ENCODE measurements at regions not wholly inside any gene's neighbourhood (a gene's known extent, or its start where the extent isn't known, plus 50 kb on each side); places are given as distances from the start of the nearest gene placed in this dataset.
"Not testable (repeated sequence)": the region's sequence is repeated elsewhere in the genome, so short reads cannot be mapped to it uniquely, and the experiment has no call there.

GRCh38 chr4:188663369-188663768 lies 524.1 kb downstream of the TRIML1 start:
- Histone ChIP-seq H3K4me3 (no peak overlapping the region), H3K4me1 (no peaks in the 10 kb centered on the region), H3K27me3 (no peaks in the 10 kb centered on the region), H3K27ac (no peak overlapping the region), H3K36me3 (no peaks in the 10 kb centered on the region), H3K9me3 (no peaks in the 10 kb centered on the region)
- TF ChIP-seq, protein P1, sequence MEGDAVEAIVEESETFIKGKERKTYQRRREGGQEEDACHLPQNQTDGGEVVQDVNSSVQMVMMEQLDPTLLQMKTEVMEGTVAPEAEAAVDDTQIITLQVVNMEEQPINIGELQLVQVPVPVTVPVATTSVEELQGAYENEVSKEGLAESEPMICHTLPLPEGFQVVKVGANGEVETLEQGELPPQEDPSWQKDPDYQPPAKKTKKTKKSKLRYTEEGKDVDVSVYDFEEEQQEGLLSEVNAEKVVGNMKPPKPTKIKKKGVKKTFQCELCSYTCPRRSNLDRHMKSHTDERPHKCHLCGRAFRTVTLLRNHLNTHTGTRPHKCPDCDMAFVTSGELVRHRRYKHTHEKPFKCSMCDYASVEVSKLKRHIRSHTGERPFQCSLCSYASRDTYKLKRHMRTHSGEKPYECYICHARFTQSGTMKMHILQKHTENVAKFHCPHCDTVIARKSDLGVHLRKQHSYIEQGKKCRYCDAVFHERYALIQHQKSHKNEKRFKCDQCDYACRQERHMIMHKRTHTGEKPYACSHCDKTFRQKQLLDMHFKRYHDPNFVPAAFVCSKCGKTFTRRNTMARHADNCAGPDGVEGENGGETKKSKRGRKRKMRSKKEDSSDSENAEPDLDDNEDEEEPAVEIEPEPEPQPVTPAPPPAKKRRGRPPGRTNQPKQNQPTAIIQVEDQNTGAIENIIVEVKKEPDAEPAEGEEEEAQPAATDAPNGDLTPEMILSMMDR (IDR thresholded peaks at IDR 0.05) = no peak
- no peak for TF ChIP-seq POLR2A (IDR thresholded peaks at IDR 0.05)
- DNase-seq = no peak
- intact Hi-C loops (cut with DNase I; ENCODE audit: low total_unique reads) = no loop called here

DNA sequence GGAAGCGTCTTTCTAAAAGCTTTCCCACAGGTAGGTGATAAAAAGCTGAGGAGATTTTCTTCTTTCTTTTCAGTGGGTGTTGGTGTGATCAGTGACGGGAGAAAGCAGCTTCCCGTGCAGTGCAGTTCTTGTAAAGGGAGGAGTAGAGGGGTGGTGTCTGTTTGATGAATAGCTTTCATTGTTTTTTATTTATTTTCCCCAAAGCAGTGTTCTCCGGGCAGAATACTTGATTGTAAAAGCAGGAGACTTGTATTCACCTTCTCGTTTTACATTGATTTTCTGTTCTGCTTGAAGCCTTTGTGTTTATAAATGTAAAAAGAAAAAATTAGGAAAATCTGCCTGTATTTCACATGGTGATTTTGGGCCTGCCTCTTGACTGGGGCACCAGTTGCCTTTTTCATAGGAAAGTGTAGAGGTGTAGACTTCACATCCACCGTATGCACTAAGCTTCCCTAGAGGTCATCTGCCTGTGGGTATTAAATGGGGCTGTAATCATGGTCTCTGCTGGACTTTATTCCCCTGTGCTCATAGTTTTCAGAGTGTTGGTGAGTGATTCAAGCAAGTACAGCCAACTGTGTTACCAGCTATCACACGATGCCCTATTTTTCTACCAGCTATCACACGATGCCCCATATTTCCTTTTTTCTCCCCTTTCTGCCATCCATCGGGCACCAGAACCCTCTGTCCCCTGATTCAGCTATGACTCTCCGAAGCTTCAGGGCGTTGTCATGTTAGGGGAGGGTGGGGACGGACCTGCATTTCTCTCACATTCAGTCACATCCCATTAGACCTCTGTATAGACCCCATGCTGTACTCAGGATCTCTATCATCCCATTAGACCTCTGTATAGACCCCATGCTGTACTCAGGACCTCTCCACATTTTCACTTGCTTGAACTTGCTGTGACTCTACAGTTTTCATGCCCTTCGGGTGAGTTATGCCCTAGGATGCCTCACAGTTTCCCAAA lies 526.5 kb downstream of the TRIML1 start:
- intact Hi-C loops (cut with DNase I; ENCODE audit: low total_unique reads) = no loop called here
- no peak overlapping the region for H3K4me3 ChIP-seq
- H3K4me1 ChIP-seq = no peaks in the 10 kb centered on the region
- H3K36me3 ChIP-seq = no peaks in the 10 kb centered on the region
- H3K9me3 ChIP-seq = no peaks in the 10 kb centered on the region
- TF ChIP-seq POLR2A (IDR thresholded peaks at IDR 0.05) = no peak
- TF ChIP-seq, protein P1 (IDR thresholded peaks at IDR 0.05) = no peak
- DNase-seq = no peak
- H3K27me3 ChIP-seq = no peaks in the 10 kb centered on the region
- H3K27ac ChIP-seq = no peak overlapping the region

- H3K9me3 ChIP-seq; H3K27ac ChIP-seq; H3K4me3 ChIP-seq; DNase-seq; H3K27me3 ChIP-seq; H3K36me3 ChIP-seq; H3K4me1 ChIP-seq; intact Hi-C loops (cut with DNase I; ENCODE audit: low total_unique reads): not testable (repeated sequence)
These were observed 539.5 kb downstream of the TRIML1 start for GRCh38 chr4:188678691-188679090.

DNA sequence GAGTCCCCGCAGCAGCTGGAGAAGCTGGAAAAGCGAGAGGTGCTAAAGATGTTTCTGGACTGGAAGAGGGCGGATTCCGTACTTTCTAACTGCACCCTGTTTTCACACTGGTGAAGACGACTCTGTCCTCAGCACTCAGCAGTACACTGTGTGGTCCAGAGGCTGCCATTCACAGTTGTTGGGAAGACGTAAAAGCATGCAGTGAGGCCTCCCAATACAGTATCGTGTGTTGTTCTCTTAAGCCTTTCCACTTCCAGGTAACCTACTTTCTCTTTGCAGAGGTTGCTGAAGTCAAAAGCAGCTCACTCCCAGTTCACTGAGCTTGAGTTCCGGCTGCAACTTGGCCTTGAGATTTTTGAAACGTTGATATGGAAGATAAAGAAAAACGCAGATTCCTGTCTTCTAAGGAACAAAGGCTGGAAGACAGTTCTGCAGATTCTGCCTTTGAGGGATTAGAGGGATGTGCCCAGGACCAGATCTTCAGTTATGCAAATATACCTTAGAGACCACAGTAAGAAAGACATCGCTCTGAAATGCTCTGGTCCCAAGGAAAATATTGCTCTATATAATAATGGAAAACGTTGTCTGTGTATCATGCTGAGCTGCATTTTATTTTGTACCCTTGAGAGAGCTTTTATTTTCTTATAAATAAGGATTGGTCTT lies 540.9 kb downstream of the TRIML1 start:
- no peak for TF ChIP-seq POLR2A (IDR thresholded peaks at IDR 0.05)
- TF ChIP-seq, protein P1 (IDR thresholded peaks at IDR 0.05) = no peak
- H3K4me1 ChIP-seq = no peaks in the 10 kb centered on the region
- no peak overlapping the region for H3K27ac ChIP-seq
- no peak for DNase-seq
- intact Hi-C loops (cut with DNase I; ENCODE audit: low total_unique reads) = no loop called here
- H3K9me3 ChIP-seq = no peaks in the 10 kb centered on the region
- no peaks in the 10 kb centered on the region for H3K27me3 ChIP-seq
- H3K4me3 ChIP-seq = no peak overlapping the region
- H3K36me3 ChIP-seq = no peaks in the 10 kb centered on the region

GRCh38 chr4:188680667-188681063 lies 541.4 kb downstream of the TRIML1 start:
- no peak overlapping the region for H3K4me3 ChIP-seq
- H3K27ac ChIP-seq = no peak overlapping the region
- TF ChIP-seq, protein P1 (IDR thresholded peaks at IDR 0.05) = no peak
- TF ChIP-seq POLR2A (IDR thresholded peaks at IDR 0.05) = no peak
- no peak for DNase-seq
- intact Hi-C loops (cut with DNase I; ENCODE audit: low total_unique reads) = no loop called here
- no peaks in the 10 kb centered on the region for H3K36me3 ChIP-seq
- no peaks in the 10 kb centered on the region for H3K9me3 ChIP-seq
- H3K4me1 ChIP-seq = no peaks in the 10 kb centered on the region
- no peaks in the 10 kb centered on the region for H3K27me3 ChIP-seq
